H1 (cell line): ENCODE measurements at regions not wholly inside any gene's neighbourhood (a gene's known extent, or its start where the extent isn't known, plus 50 kb on each side); places are given as distances from the start of the nearest gene placed in this dataset.

Source experiments
- CTCF ChIA-PET: fragments of 300-600 bp; sonication (Branson Sonifier 250); formaldehyde crosslinking; loops from one replicate; lab custom pipeline; 2021; ENCODE audit not compliant: partially characterized antibody; lab: Charles Lee
- POLR2A ChIA-PET: fragments of 300-600 bp; sonication (Branson Sonifier 250); formaldehyde crosslinking; loops from one replicate; lab custom pipeline; 2021; ENCODE audit warnings: inconsistent platforms; ENCODE audit not compliant: partially characterized antibody; lab: Charles Lee
- DNase-seq, 2 experiments: peaks; one replicate each; pipeline versions ENCODE4 v3.0.0 to v3.0.0-alpha.2; 2010 to 2022; ENCODE audit warnings: low spot score in 2 of 2, low read depth in 1 of 2, mixed read lengths in 1 of 2
- FAIRE-seq: peaks from 2 replicates; lab custom pipeline; 2011; peaks lifted over from hg19 to GRCh38; lab: Jason Lieb, UNC
- H2AFZ ChIP-seq: 2 replicates; pipeline ENCODE4 v1.8.1; 2012; ENCODE audit warnings: low read length, inconsistent platforms
- H2AK5ac ChIP-seq: 2 replicates; pipeline ENCODE4 v1.6.1; 2013; ENCODE audit warnings: low read depth, low read length
- H2BK120ac ChIP-seq: replicated peaks from 2 replicates; pipeline ENCODE3; 2013; ENCODE audit warnings: low read depth, low read length, inconsistent platforms
- H2BK12ac ChIP-seq: 2 replicates; pipeline ENCODE4 v1.6.1; 2013; ENCODE audit warnings: low read depth, low read length
- H2BK15ac ChIP-seq: 2 replicates; pipeline ENCODE4 v1.6.1; 2013; ENCODE audit warnings: low read length
- H2BK20ac ChIP-seq: 2 replicates; pipeline ENCODE4 v1.6.1; 2013; ENCODE audit warnings: low read length
- H2BK5ac ChIP-seq: 2 replicates; pipeline ENCODE4 v1.6.1; 2013; ENCODE audit warnings: low read depth, low read length
- H3K14ac ChIP-seq: 2 replicates; pipeline ENCODE4 v1.6.1; 2013; ENCODE audit warnings: inconsistent platforms; ENCODE audit not compliant: insufficient read length
- H3K18ac ChIP-seq: 2 replicates; pipeline ENCODE4 v1.6.1; 2013; ENCODE audit warnings: low read length; ENCODE audit errors: extremely low read depth
- H3K23ac ChIP-seq: 2 replicates; pipeline ENCODE4 v1.6.1; 2013; ENCODE audit warnings: inconsistent platforms; ENCODE audit not compliant: insufficient read length
- H3K23me2 ChIP-seq: 2 replicates; pipeline ENCODE4 v1.6.1; 2013; ENCODE audit warnings: low read depth, low read length
- H3K27ac ChIP-seq: 2 replicates; pipeline ENCODE4 v1.6.1; 2011; ENCODE audit warnings: low read depth, low read length, inconsistent platforms
- H3K27me3 ChIP-seq, 4 experiments: replicated peaks in 1 of 4; 1 replicate in 1 of 4; 2 replicates in 3 of 4; pipeline versions ENCODE4 v1.6.1 to v1.8.1; 2011 to 2013; ENCODE audit warnings: low read length in 3 of 4, mild to moderate bottlenecking in 3 of 4, inconsistent platforms in 2 of 4, mixed read lengths in 2 of 4, moderate library complexity in 1 of 4; ENCODE audit not compliant: control insufficient read depth in 3 of 4, insufficient read depth in 3 of 4; ENCODE audit errors: extremely low read depth in 1 of 4
- H3K36me3 ChIP-seq, 4 experiments: 2 replicates each; pipeline versions ENCODE4 v1.6.1 to v1.8.1; 2011 to 2013; ENCODE audit warnings: mild to moderate bottlenecking in 4 of 4, low read length in 3 of 4, moderate library complexity in 2 of 4, control low read depth in 1 of 4, inconsistent platforms in 1 of 4; ENCODE audit not compliant: insufficient read depth in 4 of 4, control insufficient read depth in 2 of 4
- H3K4ac ChIP-seq: replicated peaks from 2 replicates; pipeline ENCODE3; 2013; ENCODE audit warnings: low read length, low read depth, mixed read lengths, inconsistent platforms; ENCODE audit not compliant: insufficient read length
- H3K4me1 ChIP-seq, 4 experiments: replicated peaks in 1 of 4; 1 replicate in 1 of 4; 2 replicates in 3 of 4; pipeline versions ENCODE4 v1.6.1 to v1.8.1; 2011 to 2013; ENCODE audit warnings: low read length in 3 of 4, inconsistent platforms in 2 of 4, mixed read lengths in 1 of 4; ENCODE audit not compliant: insufficient read depth in 4 of 4, control insufficient read depth in 3 of 4
- H3K4me2 ChIP-seq, 2 experiments: 2 replicates each; pipeline versions ENCODE4 v1.6.1 to v1.8.1; 2011 to 2013; ENCODE audit warnings: low read depth in 2 of 2, low read length in 2 of 2, control low read depth in 1 of 2, inconsistent platforms in 1 of 2, mild to moderate bottlenecking in 1 of 2; ENCODE audit not compliant: insufficient read depth in 1 of 2
- H3K4me3 ChIP-seq, 4 experiments: fragments of 200-600, 300-600 bp in 1 of 4; sonication (generic), shearing (Covaris generic), sonication (Bioruptor Twin) in 1 of 4; 2 replicates each; pipeline versions ENCODE4 v1.5.1 to v1.8.1; 2011 to 2016; ENCODE audit warnings: low read length in 4 of 4, low read depth in 3 of 4, control low read depth in 2 of 4, inconsistent platforms in 2 of 4, mild to moderate bottlenecking in 2 of 4, mixed read lengths in 1 of 4, moderate library complexity in 1 of 4; ENCODE audit not compliant: insufficient read depth in 2 of 4; ENCODE audit errors: extremely low read depth in 1 of 4
- H3K56ac ChIP-seq: replicated peaks from 2 replicates; pipeline ENCODE3; 2013; ENCODE audit warnings: low read depth, mild to moderate bottlenecking, mixed read lengths, low read length, inconsistent platforms; ENCODE audit not compliant: insufficient read length
- H3K79me1 ChIP-seq: 2 replicates; pipeline ENCODE4 v1.6.1; 2013; ENCODE audit warnings: low read depth, low read length, control low read depth
- H3K79me2 ChIP-seq, 2 experiments: 2 replicates each; pipeline versions ENCODE4 v1.6.1 to v1.8.1; 2012 to 2013; ENCODE audit warnings: low read length in 2 of 2, mild to moderate bottlenecking in 2 of 2, inconsistent platforms in 1 of 2; ENCODE audit not compliant: insufficient read depth in 2 of 2, control insufficient read depth in 1 of 2
- H3K9ac ChIP-seq, 4 experiments: replicated peaks in 1 of 4; 1 replicate in 1 of 4; 2 replicates in 3 of 4; pipeline versions ENCODE4 v1.6.1 to v1.8.1; 2011 to 2013; ENCODE audit warnings: low read depth in 3 of 4, low read length in 3 of 4, control low read depth in 2 of 4, mild to moderate bottlenecking in 2 of 4, moderate library complexity in 2 of 4, inconsistent platforms in 1 of 4; ENCODE audit errors: extremely low read depth in 1 of 4
- H3K9me3 ChIP-seq, 2 experiments: 2 replicates each; pipeline versions ENCODE4 v1.6.1 to v1.8.1; 2012 to 2013; ENCODE audit warnings: mild to moderate bottlenecking in 2 of 2, moderate library complexity in 2 of 2, control low read depth in 1 of 2, inconsistent platforms in 1 of 2, low read depth in 1 of 2, low read length in 1 of 2, mixed read lengths in 1 of 2; ENCODE audit not compliant: insufficient read depth in 2 of 2
- H4K20me1 ChIP-seq, 2 experiments: replicated peaks in 1 of 2; 2 replicates each; pipeline versions ENCODE3 to v1.8.1; 2011 to 2013; ENCODE audit warnings: inconsistent platforms in 2 of 2, low read length in 2 of 2, mild to moderate bottlenecking in 1 of 2; ENCODE audit not compliant: insufficient read depth in 2 of 2, control insufficient read depth in 1 of 2
- H4K5ac ChIP-seq: 2 replicates; pipeline ENCODE4 v1.6.1; 2013; ENCODE audit warnings: low read length, low read depth, mixed read lengths, inconsistent platforms; ENCODE audit not compliant: insufficient read length
- H4K8ac ChIP-seq: 2 replicates; pipeline ENCODE4 v1.8.0; 2013; ENCODE audit warnings: mild to moderate bottlenecking, moderate library complexity, low read length, inconsistent platforms; ENCODE audit not compliant: insufficient read depth; ENCODE audit errors: extremely low read depth
- H4K91ac ChIP-seq: replicated peaks from 2 replicates; pipeline ENCODE3; 2013; ENCODE audit warnings: low read length, mixed read lengths, inconsistent platforms; ENCODE audit not compliant: insufficient read length
- CHD1 ChIP-seq: IDR thresholded peaks from 2 replicates; pipeline ENCODE4 v1.6.1; 2012; ENCODE audit warnings: low read depth, low read length, improper control_type of control experiment
- CREB1 ChIP-seq: IDR thresholded peaks from 2 replicates; pipeline ENCODE4 v1.6.1; 2012; ENCODE audit warnings: inconsistent platforms
- CTBP2 ChIP-seq: IDR thresholded peaks from 2 replicates; pipeline ENCODE4 v1.7.0; 2011; ENCODE audit warnings: borderline replicate concordance, mild to moderate bottlenecking, moderate library complexity, mixed read lengths, low read length; ENCODE audit not compliant: insufficient read depth, insufficient read length
- EGR1 ChIP-seq: IDR thresholded peaks from 2 replicates; pipeline ENCODE4 v1.6.1; 2011; ENCODE audit warnings: low read depth, low read length, borderline replicate concordance
- GABPA ChIP-seq: IDR thresholded peaks from 2 replicates; pipeline ENCODE4 v1.6.1; 2011; ENCODE audit warnings: mild to moderate bottlenecking, low read length, moderate library complexity, borderline replicate concordance; ENCODE audit not compliant: insufficient read depth
- KDM5A ChIP-seq: fragments of 200-600 bp; IDR thresholded peaks from 2 replicates; pipeline ENCODE4 v1.7.1; 2012; ENCODE audit warnings: mild to moderate bottlenecking, low read length, inconsistent platforms, mixed read lengths
- POLR2A ChIP-seq, 2 experiments: IDR thresholded peaks; 1 replicate in 1 of 2; 2 replicates in 1 of 2; pipeline ENCODE4 v1.6.1; 2011; ENCODE audit warnings: low read depth in 2 of 2, low read length in 2 of 2, mild to moderate bottlenecking in 2 of 2; ENCODE audit errors: control extremely low read depth in 1 of 2
- RAD21 ChIP-seq, 2 experiments: IDR thresholded peaks in 1 of 2; conservative IDR thresholded peaks in 1 of 2; 2 replicates each; pipeline ENCODE4 v1.6.1; 2011; ENCODE audit warnings: low read depth in 2 of 2, low read length in 2 of 2, improper control_type of control experiment in 1 of 2, inconsistent platforms in 1 of 2, mild to moderate bottlenecking in 1 of 2, moderate library complexity in 1 of 2
- SP1 ChIP-seq: IDR thresholded peaks from 2 replicates; pipeline ENCODE4 v1.6.1; 2011; ENCODE audit warnings: low read depth, low read length
- ZNF274 ChIP-seq: IDR thresholded peaks from 2 replicates; pipeline ENCODE4 v1.7.0; 2012; ENCODE audit warnings: low read length, borderline replicate concordance; ENCODE audit errors: extremely low read depth
- WGBS, 2 experiments: shearing (Covaris generic) in 1 of 2; methylation state at CpG; one replicate each; pipeline versions ENCODE4 v1.1.6 to v1.1.7; 2013 to 2015; ENCODE audit warnings: low lambda C conversion rate in 2 of 2, mixed read lengths in 2 of 2, inconsistent platforms in 1 of 2, low coverage in 1 of 2, missing lambda C conversion rate in 1 of 2; ENCODE audit not compliant: insufficient replicate concordance in 2 of 2, insufficient coverage in 1 of 2, insufficient read length in 1 of 2; ENCODE audit errors: extremely low coverage in 1 of 2, missing lambda C conversion rate in 1 of 2; 5-methylcytosine and 5-hydroxymethylcytosine counted together
- TF ChIP-seq, protein P1 (sequence below), 3 experiments: IDR thresholded peaks; 1 replicate in 2 of 3; 2 replicates in 1 of 3; pipeline versions ENCODE4 v1.5.1 to v1.6.1; 2011; ENCODE audit warnings: low read length in 3 of 3, mild to moderate bottlenecking in 3 of 3, inconsistent platforms in 2 of 3, low read depth in 1 of 3, moderate library complexity in 1 of 3; ENCODE audit not compliant: insufficient read depth in 1 of 3; ENCODE audit errors: control extremely low read depth in 1 of 3
- TF ChIP-seq, protein P2 (sequence below): IDR thresholded peaks from 2 replicates; pipeline ENCODE4 v1.6.1; 2012; ENCODE audit warnings: inconsistent platforms

DNA sequence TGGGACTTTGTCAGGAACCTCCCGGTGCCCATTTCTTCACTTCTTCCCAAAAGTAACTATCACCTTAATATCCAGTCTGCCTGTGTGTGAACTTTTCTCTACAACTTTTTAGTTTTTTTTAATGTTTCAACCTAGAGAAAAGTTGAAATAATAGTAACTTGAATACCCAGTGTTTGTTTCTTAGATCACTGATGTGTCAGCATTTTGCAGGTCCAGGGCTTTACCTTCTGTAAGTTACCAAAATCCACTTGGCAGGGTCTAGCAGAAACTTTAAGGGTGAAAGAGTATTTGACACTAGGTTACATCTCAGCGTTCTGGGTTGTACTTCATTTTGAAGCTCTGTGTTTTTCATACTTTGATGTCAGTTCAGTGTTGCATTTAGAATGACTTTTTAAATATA, 372.7 kb downstream of the ARL4A start:
- no peak overlapping the region for H3K27ac ChIP-seq
- H3K79me2 ChIP-seq, result no peaks in the 10 kb centered on the region
- no peak overlapping the region for H2BK120ac ChIP-seq
- H4K91ac ChIP-seq, result no peak overlapping the region
- H3K23me2 ChIP-seq, result no peaks in the 10 kb centered on the region
- H3K4ac ChIP-seq, result no peak overlapping the region
- no peaks in the 10 kb centered on the region for H3K36me3 ChIP-seq
- no peak overlapping the region for H3K9ac ChIP-seq
- DNase-seq, result no peak
- H4K8ac ChIP-seq, result no peak overlapping the region
- no peaks in the 10 kb centered on the region for H3K79me1 ChIP-seq
- FAIRE-seq, result no peak
- no peak overlapping the region for H2AFZ ChIP-seq
- H2BK20ac ChIP-seq, result no peak overlapping the region
- H4K5ac ChIP-seq, result no peak overlapping the region
- ChIA-PET POLR2A (no interaction called here), CTCF (no interaction called here)
- 92% methylated on average over 2 of the region's 2 CpGs; no CpG with 5 or more reads in 1 of the 2 experiments for WGBS, 2 experiments
- H3K4me1 ChIP-seq, result no peaks in the 10 kb centered on the region
- no peak overlapping the region for H2BK15ac ChIP-seq
- no peak overlapping the region for H2AK5ac ChIP-seq
- H2BK12ac ChIP-seq, result no peak overlapping the region
- no peak overlapping the region for H3K23ac ChIP-seq
- H3K56ac ChIP-seq, result no peak overlapping the region
- H3K4me2 ChIP-seq, result no peak overlapping the region
- H3K4me3 ChIP-seq, result no peak overlapping the region
- no peaks in the 10 kb centered on the region for H3K9me3 ChIP-seq
- no peaks in the 10 kb centered on the region for H4K20me1 ChIP-seq
- H3K18ac ChIP-seq, result no peak overlapping the region
- no peaks in the 10 kb centered on the region for H3K27me3 ChIP-seq
- H3K14ac ChIP-seq, result no peak overlapping the region
- no peak overlapping the region for H2BK5ac ChIP-seq
- no peak for TF ChIP-seq CHD1
- no peak for TF ChIP-seq POLR2A (IDR thresholded peaks at IDR 0.05; ENCODE audit: control extremely low read depth in 1 of 2, low read depth in 2 of 2, low read length in 2 of 2)
- TF ChIP-seq CTBP2, result no peak
- no peak for TF ChIP-seq EGR1
- TF ChIP-seq SP1, result no peak
- no peak for TF ChIP-seq RAD21 (IDR thresholded peaks at IDR 0.05 in 1 of 2, conservative IDR thresholded peaks at IDR 0.05 in 1 of 2; ENCODE audit: low read depth in 2 of 2, low read length in 2 of 2)
- TF ChIP-seq GABPA, result no peak
- TF ChIP-seq, protein P1, sequence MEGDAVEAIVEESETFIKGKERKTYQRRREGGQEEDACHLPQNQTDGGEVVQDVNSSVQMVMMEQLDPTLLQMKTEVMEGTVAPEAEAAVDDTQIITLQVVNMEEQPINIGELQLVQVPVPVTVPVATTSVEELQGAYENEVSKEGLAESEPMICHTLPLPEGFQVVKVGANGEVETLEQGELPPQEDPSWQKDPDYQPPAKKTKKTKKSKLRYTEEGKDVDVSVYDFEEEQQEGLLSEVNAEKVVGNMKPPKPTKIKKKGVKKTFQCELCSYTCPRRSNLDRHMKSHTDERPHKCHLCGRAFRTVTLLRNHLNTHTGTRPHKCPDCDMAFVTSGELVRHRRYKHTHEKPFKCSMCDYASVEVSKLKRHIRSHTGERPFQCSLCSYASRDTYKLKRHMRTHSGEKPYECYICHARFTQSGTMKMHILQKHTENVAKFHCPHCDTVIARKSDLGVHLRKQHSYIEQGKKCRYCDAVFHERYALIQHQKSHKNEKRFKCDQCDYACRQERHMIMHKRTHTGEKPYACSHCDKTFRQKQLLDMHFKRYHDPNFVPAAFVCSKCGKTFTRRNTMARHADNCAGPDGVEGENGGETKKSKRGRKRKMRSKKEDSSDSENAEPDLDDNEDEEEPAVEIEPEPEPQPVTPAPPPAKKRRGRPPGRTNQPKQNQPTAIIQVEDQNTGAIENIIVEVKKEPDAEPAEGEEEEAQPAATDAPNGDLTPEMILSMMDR (IDR thresholded peaks at IDR 0.05; ENCODE audit: control extremely low read depth in 1 of 3, insufficient read depth in 1 of 3, low read depth in 1 of 3, low read length in 3 of 3), result no peak
- no peak for TF ChIP-seq ZNF274
- TF ChIP-seq CREB1, result no peak
- no peak for TF ChIP-seq KDM5A
- TF ChIP-seq, protein P2, sequence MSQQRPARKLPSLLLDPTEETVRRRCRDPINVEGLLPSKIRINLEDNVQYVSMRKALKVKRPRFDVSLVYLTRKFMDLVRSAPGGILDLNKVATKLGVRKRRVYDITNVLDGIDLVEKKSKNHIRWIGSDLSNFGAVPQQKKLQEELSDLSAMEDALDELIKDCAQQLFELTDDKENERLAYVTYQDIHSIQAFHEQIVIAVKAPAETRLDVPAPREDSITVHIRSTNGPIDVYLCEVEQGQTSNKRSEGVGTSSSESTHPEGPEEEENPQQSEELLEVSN, result no peak
